NCI-H748 treated with DMSO at 0.1 percent for 48 hours (cell line): ENCODE measurements at regions not wholly inside any gene's neighbourhood (a gene's known extent, or its start where the extent isn't known, plus 50 kb on each side); places are given as distances from the start of the nearest gene placed in this dataset.

Source experiments
- DNase-seq: peaks from one replicate; lab custom pipeline; 2025; lab: John Stamatoyannopoulos, UW

- DNase-seq: no peak
These were observed 930.7 kb downstream of the ZPLD1 start for GRCh38 chr3:103365467-103365866.

GRCh38 chr3:103367481-103367880 is 932.7 kb downstream of the ZPLD1 start:
- DNase-seq: no peak

GRCh38 chr3:103371411-103371810 is 936.6 kb downstream of the ZPLD1 start:
- no peak for DNase-seq

- no peak for DNase-seq
These were observed 937.2 kb downstream of the ZPLD1 start for GRCh38 chr3:103372031-103372430.

GRCh38 chr3:103380391-103380790 is 945.6 kb downstream of the ZPLD1 start:
- no peak for DNase-seq

- no peak for DNase-seq
These were observed 946.7 kb downstream of the ZPLD1 start for GRCh38 chr3:103381296-103382079.

- no peak for DNase-seq
These were observed 951.3 kb downstream of the ZPLD1 start for GRCh38 chr3:103385961-103386656.

- DNase-seq: no peak
These were observed 953.4 kb downstream of the ZPLD1 start for GRCh38 chr3:103388214-103388613.

- no peak for DNase-seq
These were observed 954.5 kb downstream of the ZPLD1 start for GRCh38 chr3:103389356-103389755.

- no peak for DNase-seq
These were observed 958.8 kb downstream of the ZPLD1 start for GRCh38 chr3:103393395-103394186.

- DNase-seq: no peak
These were observed 968.4 kb downstream of the ZPLD1 start for GRCh38 chr3:103403191-103403590.

GRCh38 chr3:103406320-103406850 is 971.6 kb downstream of the ZPLD1 start:
- DNase-seq: no peak

GRCh38 chr3:103410231-103410630 is 975.4 kb downstream of the ZPLD1 start:
- DNase-seq: no peak

- DNase-seq: no peak
These were observed 986.6 kb downstream of the ZPLD1 start for GRCh38 chr3:103421460-103421859.

- no peak for DNase-seq
These were observed 1003.1 kb downstream of the ZPLD1 start for GRCh38 chr3:103437883-103438282.

- no peak for DNase-seq
These were observed 1005.9 kb downstream of the ZPLD1 start for GRCh38 chr3:103440539-103441203.

- no peak for DNase-seq
These were observed 1012.3 kb downstream of the ZPLD1 start for GRCh38 chr3:103446953-103447629.

- no peak for DNase-seq
These were observed 1018.3 kb downstream of the ZPLD1 start for GRCh38 chr3:103453152-103453551.

GRCh38 chr3:103459815-103460214 is 1025.0 kb downstream of the ZPLD1 start:
- no peak for DNase-seq

- DNase-seq: no peak
These were observed 1035.7 kb downstream of the ZPLD1 start for GRCh38 chr3:103470498-103470897.

GRCh38 chr3:103494011-103494410 is 1059.2 kb downstream of the ZPLD1 start:
- no peak for DNase-seq
